Activated T-helper 1 cell treated with anti-CD3 and anti-CD28 coated beads, Interleukin-2, amount 50 U/mL, for 16 hours (primary cell): ENCODE measurements at regions not wholly inside any gene's neighbourhood (a gene's known extent, or its start where the extent isn't known, plus 50 kb on each side); places are given as distances from the start of the nearest gene placed in this dataset.

Source experiments
- DNase-seq, 2 donors: peaks; one replicate each; pipeline ENCODE4 v3.0.0-alpha.2; 2020; ENCODE audit warnings: low read depth in 1 of 2, low spot score in 1 of 2

DNA sequence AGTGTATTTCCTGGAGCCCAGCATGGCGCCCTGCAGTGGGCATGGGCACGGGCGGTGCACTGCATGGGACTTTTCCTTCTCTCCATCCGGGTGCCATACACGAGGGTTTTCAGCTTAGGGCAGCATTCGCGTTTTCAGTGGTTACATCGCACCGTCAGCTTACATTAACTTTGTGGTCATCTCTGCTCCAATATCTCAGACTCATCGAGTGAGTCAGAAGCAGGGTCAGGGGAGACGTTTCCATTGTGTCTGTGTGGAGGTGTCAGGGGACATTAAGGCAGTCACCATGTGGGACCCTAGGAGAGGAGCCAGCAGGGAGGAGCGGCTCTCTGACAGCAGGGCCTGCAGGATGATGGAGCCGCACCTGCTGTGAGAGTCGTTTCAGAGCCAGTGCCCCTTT, 541.0 kb downstream of the FGF9 start:
- no peak for DNase-seq

DNA sequence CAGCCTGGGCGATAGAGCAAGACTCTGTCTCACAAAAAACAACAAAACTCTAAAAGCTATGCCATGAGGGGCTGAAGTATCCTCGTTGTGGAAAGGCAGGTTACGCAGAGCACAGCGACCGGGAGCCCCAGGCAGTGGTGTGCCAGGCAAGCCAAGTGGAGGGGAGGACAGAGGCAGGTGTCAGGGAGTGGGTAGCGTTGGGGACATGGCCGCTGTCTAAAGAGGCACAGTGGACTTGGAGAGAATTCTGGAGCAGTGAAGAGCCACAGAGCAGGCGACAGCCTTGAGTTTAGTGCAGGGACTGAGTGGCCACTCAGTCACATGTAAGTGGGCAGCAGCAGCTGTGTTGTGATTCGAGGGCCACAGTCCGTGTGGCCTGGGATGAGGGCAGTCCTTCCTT, 541.7 kb downstream of the FGF9 start:
- DNase-seq, result no peak

- no peak for DNase-seq
Measured at GRCh38 chr13:22214184-22214583, 543.3 kb downstream of the FGF9 start.

GRCh38 chr13:22218797-22219196, 547.9 kb downstream of the FGF9 start:
- no peak for DNase-seq

DNA sequence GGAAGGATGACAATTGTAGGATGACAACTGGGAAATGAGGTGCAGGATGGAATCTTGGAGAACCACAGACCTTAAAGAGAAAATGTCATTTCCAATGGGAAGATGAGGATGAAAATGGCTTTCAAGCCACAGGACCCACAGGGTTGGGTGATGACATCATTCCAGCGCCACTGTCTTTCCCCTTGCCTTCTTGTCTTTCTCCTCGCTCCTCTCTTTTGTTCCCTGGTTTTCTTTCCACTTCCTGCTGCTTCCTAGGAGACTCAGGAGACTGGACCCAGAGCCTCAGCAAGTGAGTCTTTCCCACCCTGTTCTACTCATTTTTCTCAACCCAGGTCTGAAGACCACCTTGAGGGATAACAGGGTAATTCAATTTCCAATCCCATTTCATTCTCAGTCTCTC, 548.8 kb downstream of the FGF9 start:
- no peak for DNase-seq

- no peak for DNase-seq
Measured at GRCh38 chr13:22220151-22221135, 549.6 kb downstream of the FGF9 start.

- DNase-seq, result no peak
Measured at GRCh38 chr13:22223411-22223810, 552.5 kb downstream of the FGF9 start.

GRCh38 chr13:22226086-22226485, 555.2 kb downstream of the FGF9 start:
- DNase-seq, result no peak

DNA sequence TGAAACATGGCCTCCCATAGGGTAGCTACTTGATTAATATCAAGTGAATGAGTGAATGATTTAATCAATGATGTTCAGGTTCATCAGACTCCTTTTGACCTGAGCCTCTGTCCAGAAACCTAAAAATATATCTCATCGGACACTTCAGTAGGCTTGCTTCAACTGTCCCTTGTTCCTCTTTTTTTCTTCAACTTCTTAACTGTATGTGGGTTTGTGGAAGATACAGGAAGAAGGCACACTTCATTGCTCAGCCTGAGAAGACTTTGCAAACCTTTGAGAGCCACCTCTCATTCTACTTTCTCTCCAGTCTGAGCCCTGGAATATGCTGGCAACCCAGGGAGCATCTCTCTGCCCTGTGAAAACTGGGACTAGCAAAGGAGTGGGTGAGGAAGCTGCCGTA, 557.0 kb downstream of the FGF9 start:
- DNase-seq, result no peak

DNA sequence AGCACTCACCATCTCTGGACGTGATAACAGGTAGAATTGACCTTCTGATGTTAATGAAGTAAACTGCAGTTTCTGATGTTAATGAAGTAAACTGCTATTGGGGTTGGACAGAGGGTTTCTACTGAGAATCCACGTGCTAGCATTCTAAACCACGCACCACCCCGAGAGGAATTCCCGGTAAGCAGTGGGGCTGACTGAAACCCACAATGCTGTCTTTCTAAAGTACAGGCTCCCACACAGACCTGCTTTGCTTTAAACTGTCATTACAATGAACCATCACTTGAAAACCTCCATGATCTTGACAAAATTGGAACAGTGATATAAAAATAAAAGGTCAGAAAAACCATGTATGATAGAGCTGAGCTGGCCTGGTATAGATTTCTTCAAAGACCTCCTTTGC, 559.0 kb downstream of the FGF9 start:
- DNase-seq, result no peak

DNA sequence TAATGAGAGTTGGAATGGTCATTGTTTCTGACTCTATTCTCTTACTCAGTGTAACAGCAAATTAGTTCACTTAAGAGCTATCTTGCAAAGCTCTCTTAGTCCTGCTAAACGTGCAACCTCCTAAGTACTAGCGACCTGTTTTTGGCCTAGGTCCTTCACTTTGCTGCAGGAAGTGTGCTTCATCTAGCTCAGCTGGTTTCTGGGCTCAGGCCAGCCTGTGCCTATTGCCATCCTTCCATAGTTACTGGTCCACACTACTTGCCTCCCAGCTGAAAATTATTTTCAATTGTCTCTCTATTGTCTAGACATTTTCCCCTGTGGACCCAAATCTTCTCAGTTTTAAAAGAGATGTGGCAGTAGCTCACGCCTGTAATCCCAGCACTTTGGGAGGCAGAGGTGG, 561.3 kb downstream of the FGF9 start:
- DNase-seq, result no peak

- DNase-seq, result no peak
Measured at GRCh38 chr13:22235285-22235949, 564.5 kb downstream of the FGF9 start.

DNA sequence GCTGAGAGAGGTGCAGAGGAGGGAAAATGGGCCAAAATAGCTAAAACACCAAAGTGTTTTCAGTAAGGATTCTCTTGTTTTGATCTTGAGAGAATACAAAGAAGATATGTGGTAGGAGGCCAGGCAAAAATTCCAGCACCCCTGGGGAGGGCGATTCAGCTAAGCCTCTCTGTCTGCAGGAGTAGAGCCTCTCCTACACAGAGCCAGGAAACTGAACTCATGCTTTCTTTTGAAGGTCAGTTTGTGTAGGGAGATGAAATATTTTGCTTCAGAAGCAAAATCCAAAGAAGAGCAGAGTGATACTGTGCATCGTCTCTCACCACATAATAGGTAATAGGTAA, 565.0 kb downstream of the FGF9 start:
- DNase-seq, result no peak

DNA sequence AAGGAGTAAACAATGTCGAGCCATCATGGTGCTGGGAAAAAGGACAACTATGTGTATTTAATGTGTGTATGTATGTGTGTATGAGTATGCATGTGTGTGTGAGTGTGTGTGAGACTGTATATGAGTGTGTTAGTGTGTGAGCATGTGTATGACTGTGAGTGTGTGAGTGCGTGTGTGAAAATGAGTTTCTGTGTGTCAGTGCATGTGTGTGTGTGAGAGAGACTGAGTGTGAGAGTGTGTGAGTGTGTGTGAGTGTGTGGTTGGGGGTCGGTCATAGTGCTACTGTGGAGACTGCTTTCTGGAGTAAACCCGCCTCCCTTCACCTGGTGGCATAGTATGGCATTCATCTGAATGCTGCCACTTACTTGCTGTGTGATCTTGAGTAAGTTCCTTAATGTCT, 567.4 kb downstream of the FGF9 start:
- DNase-seq, result no peak

GRCh38 chr13:22240716-22241115, 569.8 kb downstream of the FGF9 start:
- DNase-seq, result no peak

GRCh38 chr13:22243469-22244163, 572.7 kb downstream of the FGF9 start:
- DNase-seq, result no peak

GRCh38 chr13:22252281-22252830, 581.5 kb downstream of the FGF9 start:
- no peak for DNase-seq

DNA sequence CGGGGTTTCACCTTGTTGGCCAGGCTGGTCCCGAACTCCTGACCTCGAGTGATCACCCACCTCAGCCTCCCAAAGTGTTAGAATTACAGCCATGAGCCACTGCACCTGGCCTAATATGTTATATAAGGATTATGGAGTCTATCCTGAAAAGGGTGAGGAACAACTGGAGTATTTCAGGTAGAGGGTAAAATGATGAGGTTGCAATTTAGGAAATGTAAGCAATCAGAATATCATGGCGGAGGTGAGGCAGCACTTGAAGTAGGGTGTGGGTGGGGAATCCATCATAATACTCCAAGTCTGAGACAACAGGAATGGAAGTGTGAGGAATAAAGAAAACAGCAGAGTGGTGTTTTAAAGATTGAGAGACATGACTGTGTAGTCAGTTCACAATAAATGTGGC, 582.2 kb downstream of the FGF9 start:
- DNase-seq, result no peak

DNA sequence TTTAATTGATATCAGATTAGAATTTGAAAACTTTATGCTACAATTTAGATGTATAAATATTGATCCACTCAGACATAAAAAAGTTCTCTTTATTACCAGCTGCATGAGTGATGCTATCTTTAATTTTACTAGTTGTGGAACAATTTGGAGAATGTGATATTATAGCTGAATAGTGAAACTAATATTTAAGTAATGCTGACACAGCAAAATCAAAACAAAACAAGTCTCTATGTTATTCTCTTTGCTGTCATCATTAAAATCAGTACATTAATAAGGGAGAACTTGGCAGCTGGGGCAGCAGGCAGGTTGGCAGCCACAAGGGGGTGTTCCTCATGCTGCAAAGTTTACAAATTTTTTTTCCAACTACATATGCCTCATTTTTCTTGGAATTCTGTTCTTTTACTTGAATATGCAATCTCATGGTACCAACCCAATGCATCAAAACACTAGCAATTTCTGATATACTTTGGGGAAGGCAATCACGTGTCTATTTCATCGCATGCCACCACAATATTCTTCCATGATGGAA, 585.3 kb downstream of the FGF9 start:
- DNase-seq, result no peak

- DNase-seq, result no peak
Measured at GRCh38 chr13:22262001-22262885, 591.4 kb downstream of the FGF9 start.
